CD4-positive, alpha-beta T cell (primary cell): ENCODE measurements at regions not wholly inside any gene's neighbourhood (a gene's known extent, or its start where the extent isn't known, plus 50 kb on each side); places are given as distances from the start of the nearest gene placed in this dataset.

Experiments used
- ATAC-seq: fragments of 200-7000 bp; cut with Tn5 transposase; one replicate; pipeline ENCODE4 v1.10.0; 2022; ENCODE audit warnings: mild to moderate bottlenecking; ENCODE audit not compliant: poor library complexity
- CTCF ChIA-PET: fragments of 350-600 bp; sonication (Branson Sonifier 250); formaldehyde crosslinking; loops from one replicate; lab custom pipeline; 2021; ENCODE audit warnings: antibody characterized with exemption, inconsistent platforms; lab: Charles Lee
- POLR2A ChIA-PET: fragments of 350-600 bp; sonication (Branson Sonifier 250); formaldehyde crosslinking; loops from one replicate; lab custom pipeline; 2021; ENCODE audit warnings: antibody characterized with exemption, inconsistent platforms; lab: Charles Lee
- DNase-seq, 14 experiments: peaks; one replicate each; pipeline ENCODE4 v3.0.0-alpha.2; 2013 to 2020; ENCODE audit warnings: mixed read lengths in 2 of 14
- H3K27ac ChIP-seq, 2 donors: one replicate each; pipeline versions ENCODE4 v1.5.1 to v1.7.0; 2013; ENCODE audit warnings: low read length in 2 of 2, low read depth in 1 of 2, mild to moderate bottlenecking in 1 of 2
- H3K27me3 ChIP-seq, 2 experiments: 1 replicate in 1 of 2; 2 replicates in 1 of 2; pipeline versions ENCODE4 v1.6.1 to v1.7.0; 2013; ENCODE audit warnings: low read length in 2 of 2, control low read depth in 1 of 2, mild to moderate bottlenecking in 1 of 2, moderate library complexity in 1 of 2; ENCODE audit not compliant: insufficient read depth in 2 of 2, control insufficient read depth in 1 of 2
- H3K36me3 ChIP-seq: one replicate; pipeline ENCODE4 v1.6.1; 2013; ENCODE audit warnings: low read length, control low read depth; ENCODE audit not compliant: insufficient read depth
- H3K4me1 ChIP-seq: one replicate; pipeline ENCODE4 v1.6.1; 2013; ENCODE audit warnings: low read length, control low read depth; ENCODE audit not compliant: insufficient read depth
- H3K4me3 ChIP-seq: one replicate; pipeline ENCODE4 v1.5.1; 2013; ENCODE audit warnings: mild to moderate bottlenecking, low read length, moderate library complexity
- H3K9me3 ChIP-seq, 2 experiments: 1 replicate in 1 of 2; 2 replicates in 1 of 2; pipeline versions ENCODE4 v1.6.1 to v1.7.0; 2013; ENCODE audit warnings: low read length in 2 of 2, mild to moderate bottlenecking in 2 of 2, control low read depth in 1 of 2, moderate library complexity in 1 of 2; ENCODE audit not compliant: control insufficient read depth in 1 of 2, insufficient read depth in 1 of 2
- H3K27ac Mint-ChIP-seq: one replicate; pipeline ENCODE4 v1.8.0; 2020; ENCODE audit warnings: mixed read lengths
- H3K27me3 Mint-ChIP-seq: one replicate; pipeline ENCODE4 v1.8.0; 2021; ENCODE audit warnings: mixed read lengths
- H3K36me3 Mint-ChIP-seq: one replicate; pipeline ENCODE4 v1.8.0; 2021; ENCODE audit warnings: low read depth, mixed read lengths
- H3K4me1 Mint-ChIP-seq: one replicate; pipeline ENCODE4 v1.8.0; 2021; ENCODE audit warnings: low read depth, mixed read lengths
- H3K4me3 Mint-ChIP-seq: one replicate; pipeline ENCODE4 v1.8.0; 2020; ENCODE audit warnings: mild to moderate bottlenecking, mixed read lengths
- H3K9me3 Mint-ChIP-seq: one replicate; pipeline ENCODE4 v1.8.0; 2020; ENCODE audit warnings: mixed read lengths
- intact Hi-C, 2 experiments: fragments of 100-400 bp; cut with DNase I in 1 of 2; cut with micrococcal nuclease in 1 of 2; formaldehyde crosslinking; loops; one replicate each; pipeline versions ENCODE4 v1.15.1 to v1.9.0; 2023 to 2025; cut with DNase I, micrococcal nuclease
- TF ChIP-seq, protein P1 (sequence below): fragments of 200-600 bp; IDR thresholded peaks from one replicate; pipeline ENCODE4 v1.8.0; 2022; ENCODE audit warnings: antibody characterized with exemption, mild to moderate bottlenecking

DNA sequence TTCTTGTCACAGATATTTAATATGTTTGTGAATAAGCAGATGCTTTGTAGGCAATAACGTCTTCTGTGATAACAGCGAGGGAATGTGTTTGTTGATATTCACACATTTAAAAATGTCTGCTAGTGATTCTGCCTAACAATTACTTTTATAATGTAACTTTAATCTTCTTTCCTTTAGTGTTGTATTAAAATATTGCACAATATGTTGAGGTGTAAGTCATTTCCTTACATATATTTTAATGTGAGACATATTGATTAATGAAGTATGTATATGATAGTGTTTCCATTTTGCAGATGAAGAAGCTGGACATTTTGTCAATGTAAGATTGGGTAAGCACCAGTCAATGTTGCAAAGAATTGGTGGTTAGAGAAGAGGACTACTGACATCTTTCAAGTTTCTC, 324.4 kb downstream of the SLITRK1 start:
- ATAC-seq = no peak
- Histone ChIP-seq H3K4me3 (no peak overlapping the region), H3K27ac (no peak overlapping the region), H3K4me1 (no peaks in the 10 kb centered on the region), H3K9me3 (no peaks in the 10 kb centered on the region), H3K36me3 (no peaks in the 10 kb centered on the region), H3K27me3 (no peaks in the 10 kb centered on the region)
- TF ChIP-seq, protein P1, sequence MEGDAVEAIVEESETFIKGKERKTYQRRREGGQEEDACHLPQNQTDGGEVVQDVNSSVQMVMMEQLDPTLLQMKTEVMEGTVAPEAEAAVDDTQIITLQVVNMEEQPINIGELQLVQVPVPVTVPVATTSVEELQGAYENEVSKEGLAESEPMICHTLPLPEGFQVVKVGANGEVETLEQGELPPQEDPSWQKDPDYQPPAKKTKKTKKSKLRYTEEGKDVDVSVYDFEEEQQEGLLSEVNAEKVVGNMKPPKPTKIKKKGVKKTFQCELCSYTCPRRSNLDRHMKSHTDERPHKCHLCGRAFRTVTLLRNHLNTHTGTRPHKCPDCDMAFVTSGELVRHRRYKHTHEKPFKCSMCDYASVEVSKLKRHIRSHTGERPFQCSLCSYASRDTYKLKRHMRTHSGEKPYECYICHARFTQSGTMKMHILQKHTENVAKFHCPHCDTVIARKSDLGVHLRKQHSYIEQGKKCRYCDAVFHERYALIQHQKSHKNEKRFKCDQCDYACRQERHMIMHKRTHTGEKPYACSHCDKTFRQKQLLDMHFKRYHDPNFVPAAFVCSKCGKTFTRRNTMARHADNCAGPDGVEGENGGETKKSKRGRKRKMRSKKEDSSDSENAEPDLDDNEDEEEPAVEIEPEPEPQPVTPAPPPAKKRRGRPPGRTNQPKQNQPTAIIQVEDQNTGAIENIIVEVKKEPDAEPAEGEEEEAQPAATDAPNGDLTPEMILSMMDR = no peak
- CTCF ChIA-PET = no interaction called here
- Mint-ChIP-seq H3K36me3 (no peaks in the 10 kb centered on the region), H3K27me3 (no peaks in the 10 kb centered on the region), H3K4me3 (no peak overlapping the region), H3K4me1 (no peaks in the 10 kb centered on the region), H3K27ac (no peak overlapping the region), H3K9me3 (peaks cover 2% of the 10 kb centered on the region)
- intact Hi-C loops = no loop called here
- POLR2A ChIA-PET = no interaction called here
- no peak for DNase-seq

DNA sequence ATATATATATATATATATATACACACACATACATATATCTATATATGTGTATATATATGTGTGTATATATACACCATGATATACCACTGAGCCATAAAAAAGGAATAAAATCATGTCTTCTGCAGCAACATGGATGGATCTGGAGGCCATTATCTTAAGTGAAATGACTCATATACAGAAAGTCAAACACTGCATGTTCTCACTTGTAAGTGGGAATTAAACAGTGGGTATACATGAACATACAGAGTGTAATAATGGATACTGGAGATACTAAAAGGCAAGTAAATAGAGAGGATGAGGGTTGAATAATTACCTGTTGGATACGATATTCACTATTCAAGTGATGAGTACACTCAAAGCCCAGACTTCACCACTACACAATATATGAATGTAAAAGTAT, 332.6 kb downstream of the SLITRK1 start:
- Histone ChIP-seq H3K36me3 (no peaks in the 10 kb centered on the region), H3K9me3 (no peaks in the 10 kb centered on the region), H3K27ac (no peak overlapping the region), H3K4me1 (no peaks in the 10 kb centered on the region), H3K4me3 (no peak overlapping the region), H3K27me3 (no peaks in the 10 kb centered on the region)
- CTCF ChIA-PET = no interaction called here
- POLR2A ChIA-PET = no interaction called here
- Mint-ChIP-seq H3K36me3 (no peaks in the 10 kb centered on the region), H3K27me3 (no peaks in the 10 kb centered on the region), H3K4me3 (no peak overlapping the region), H3K27ac (no peak overlapping the region), H3K9me3 (peaks cover 3% of the 10 kb centered on the region), H3K4me1 (no peaks in the 10 kb centered on the region)
- DNase-seq (no peak), ATAC-seq (no peak)
- TF ChIP-seq, protein P1 = no peak
- intact Hi-C loops = no loop called here

DNA sequence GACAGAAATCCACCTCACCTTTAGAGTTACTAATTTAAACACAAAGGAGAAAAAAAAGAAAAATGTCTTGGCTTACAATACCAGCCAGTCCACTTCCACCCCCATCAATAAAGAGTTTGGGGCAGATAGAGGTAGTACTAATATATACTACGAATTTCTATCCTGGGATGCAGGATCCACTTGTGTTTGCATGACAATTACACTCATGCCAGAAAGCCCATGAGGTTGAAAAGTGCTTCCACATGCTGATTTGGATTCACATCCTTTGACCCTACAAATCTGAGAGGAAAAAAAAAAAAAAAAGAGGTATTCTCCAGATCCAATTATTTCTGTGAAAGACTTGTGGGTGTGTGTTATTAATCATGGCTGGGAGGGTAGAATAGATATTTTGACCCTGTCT, 335.2 kb downstream of the SLITRK1 start:
- no peak overlapping the region for H3K4me3 Mint-ChIP-seq
- intact Hi-C loops = no loop called here
- DNase-seq (no peak), ATAC-seq (no peak)
- Histone ChIP-seq H3K27ac (no peak overlapping the region), H3K36me3 (no peaks in the 10 kb centered on the region), H3K4me3 (no peak overlapping the region), H3K9me3 (no peaks in the 10 kb centered on the region), H3K4me1 (no peaks in the 10 kb centered on the region), H3K27me3 (no peaks in the 10 kb centered on the region)
- no peak overlapping the region for H3K27ac Mint-ChIP-seq
- H3K36me3 Mint-ChIP-seq = no peaks in the 10 kb centered on the region
- CTCF ChIA-PET = no interaction called here
- H3K4me1 Mint-ChIP-seq = no peaks in the 10 kb centered on the region
- peaks cover 3% of the 10 kb centered on the region for H3K9me3 Mint-ChIP-seq
- TF ChIP-seq, protein P1 = no peak
- POLR2A ChIA-PET = no interaction called here
- H3K27me3 Mint-ChIP-seq = no peaks in the 10 kb centered on the region
